ENCODE measurements at regions not wholly inside any gene's neighbourhood (a gene's known extent, or its start where the extent isn't known, plus 50 kb on each side); places are given as distances from the start of the nearest gene placed in this dataset.

GRCh38 chr7:10266976-10267375 lies 706.7 kb upstream of the PHF14 start:
- Histone ChIP-seq H3K4me3 (ENCODE audit: control insufficient read depth in 2 of 3, extremely low read depth in 1 of 3, insufficient read depth in 2 of 3, low read depth in 1 of 3, low read length in 3 of 3) (no peak overlapping the region), H3K9me1 (ENCODE audit: control insufficient read depth, extremely low read depth, insufficient read depth, low read length) (no peaks in the 10 kb centered on the region), H4K20me1 (ENCODE audit: control insufficient read depth, extremely low read depth, insufficient read depth, low read length) (no peaks in the 10 kb centered on the region), H3K4me2 (ENCODE audit: control insufficient read depth, extremely low read depth, insufficient read depth, low read depth, low read length) (no peak overlapping the region), H3K27me3 (ENCODE audit: control insufficient read depth, extremely low read depth, insufficient read depth, low read length) (no peaks in the 10 kb centered on the region), H3K27ac (ENCODE audit: control insufficient read depth, insufficient read depth, low read length) (no peak overlapping the region), H3K79me2 (ENCODE audit: control insufficient read depth, insufficient read depth, low read length) (no peaks in the 10 kb centered on the region), H3K36me3 (ENCODE audit: control insufficient read depth in 2 of 2, extremely low read depth in 1 of 2, insufficient read depth in 2 of 2, low read length in 2 of 2) (no peaks in the 10 kb centered on the region), H3K9me3 (ENCODE audit: control insufficient read depth, low read depth, low read length) (no peaks in the 10 kb centered on the region), H3K4me1 (ENCODE audit: control insufficient read depth, extremely low read depth, insufficient read depth, low read length) (no peaks in the 10 kb centered on the region), H3K9ac (ENCODE audit: control insufficient read depth, extremely low read depth, insufficient read depth, low read length) (no peak overlapping the region), H2AFZ (ENCODE audit: control insufficient read depth, low read length) (no peak overlapping the region)
- TF ChIP-seq, protein P1, sequence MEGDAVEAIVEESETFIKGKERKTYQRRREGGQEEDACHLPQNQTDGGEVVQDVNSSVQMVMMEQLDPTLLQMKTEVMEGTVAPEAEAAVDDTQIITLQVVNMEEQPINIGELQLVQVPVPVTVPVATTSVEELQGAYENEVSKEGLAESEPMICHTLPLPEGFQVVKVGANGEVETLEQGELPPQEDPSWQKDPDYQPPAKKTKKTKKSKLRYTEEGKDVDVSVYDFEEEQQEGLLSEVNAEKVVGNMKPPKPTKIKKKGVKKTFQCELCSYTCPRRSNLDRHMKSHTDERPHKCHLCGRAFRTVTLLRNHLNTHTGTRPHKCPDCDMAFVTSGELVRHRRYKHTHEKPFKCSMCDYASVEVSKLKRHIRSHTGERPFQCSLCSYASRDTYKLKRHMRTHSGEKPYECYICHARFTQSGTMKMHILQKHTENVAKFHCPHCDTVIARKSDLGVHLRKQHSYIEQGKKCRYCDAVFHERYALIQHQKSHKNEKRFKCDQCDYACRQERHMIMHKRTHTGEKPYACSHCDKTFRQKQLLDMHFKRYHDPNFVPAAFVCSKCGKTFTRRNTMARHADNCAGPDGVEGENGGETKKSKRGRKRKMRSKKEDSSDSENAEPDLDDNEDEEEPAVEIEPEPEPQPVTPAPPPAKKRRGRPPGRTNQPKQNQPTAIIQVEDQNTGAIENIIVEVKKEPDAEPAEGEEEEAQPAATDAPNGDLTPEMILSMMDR (optimal IDR thresholded peaks at IDR 0.05 in 1 of 3, IDR thresholded peaks at IDR 0.05 in 1 of 3, conservative IDR thresholded peaks at IDR 0.05 in 1 of 3; ENCODE audit: extremely low read depth in 1 of 3, insufficient read depth in 2 of 3, low read length in 3 of 3): no peak
- TF ChIP-seq EZH2 (IDR thresholded peaks at IDR 0.05; ENCODE audit: low read length): no peak
- DNase-seq (ENCODE audit: low read depth, low spot score): no peak
- no peak for FAIRE-seq
- dilution Hi-C loops (cut with MboI; ENCODE audit: extremely low pct_ligation_motif_present, low sequenced_read_pairs): no loop called here

- no peaks in the 10 kb centered on the region for H3K79me2 ChIP-seq (ENCODE audit: control insufficient read depth, insufficient read depth, low read length)
- no peaks in the 10 kb centered on the region for H3K9me1 ChIP-seq (ENCODE audit: control insufficient read depth, extremely low read depth, insufficient read depth, low read length)
- H3K36me3 ChIP-seq (ENCODE audit: control insufficient read depth in 2 of 2, extremely low read depth in 1 of 2, insufficient read depth in 2 of 2, low read length in 2 of 2): no peaks in the 10 kb centered on the region
- no peaks in the 10 kb centered on the region for H3K4me1 ChIP-seq (ENCODE audit: control insufficient read depth, extremely low read depth, insufficient read depth, low read length)
- H4K20me1 ChIP-seq (ENCODE audit: control insufficient read depth, extremely low read depth, insufficient read depth, low read length): no peaks in the 10 kb centered on the region
- no peak overlapping the region for H3K27ac ChIP-seq (ENCODE audit: control insufficient read depth, insufficient read depth, low read length)
- DNase-seq (ENCODE audit: low read depth, low spot score) (no peak), FAIRE-seq (no peak)
- TF ChIP-seq EZH2 (IDR thresholded peaks at IDR 0.05; ENCODE audit: low read length): no peak
- TF ChIP-seq, protein P1 (optimal IDR thresholded peaks at IDR 0.05 in 1 of 3, IDR thresholded peaks at IDR 0.05 in 1 of 3, conservative IDR thresholded peaks at IDR 0.05 in 1 of 3; ENCODE audit: extremely low read depth in 1 of 3, insufficient read depth in 2 of 3, low read length in 3 of 3): no peak
- H3K9me3 ChIP-seq (ENCODE audit: control insufficient read depth, low read depth, low read length): no peaks in the 10 kb centered on the region
- no peak overlapping the region for H3K4me2 ChIP-seq (ENCODE audit: control insufficient read depth, extremely low read depth, insufficient read depth, low read depth, low read length)
- dilution Hi-C loops (cut with MboI; ENCODE audit: extremely low pct_ligation_motif_present, low sequenced_read_pairs): no loop called here
- no peak overlapping the region for H3K9ac ChIP-seq (ENCODE audit: control insufficient read depth, extremely low read depth, insufficient read depth, low read length)
- no peaks in the 10 kb centered on the region for H3K27me3 ChIP-seq (ENCODE audit: control insufficient read depth, extremely low read depth, insufficient read depth, low read length)
- no peak overlapping the region for H3K4me3 ChIP-seq (ENCODE audit: control insufficient read depth in 2 of 3, extremely low read depth in 1 of 3, insufficient read depth in 2 of 3, low read depth in 1 of 3, low read length in 3 of 3)
- no peak overlapping the region for H2AFZ ChIP-seq (ENCODE audit: control insufficient read depth, low read length)
These were observed 705.6 kb upstream of the PHF14 start for GRCh38 chr7:10268034-10268433.

All from keratinocyte (primary cell).